Fibroblast of lung (primary cell): ENCODE measurements at regions not wholly inside any gene's neighbourhood (a gene's known extent, or its start where the extent isn't known, plus 50 kb on each side); places are given as distances from the start of the nearest gene placed in this dataset.
A peak's percentile ranks its signal among the peaks of the same experiment; 100 is the strongest.

Experiments used
- DNase-seq, 2 donors: peaks; one replicate each; pipeline versions ENCODE4 v3.0.0 to v3.0.0-alpha.2; 2010; ENCODE audit warnings: low read depth in 2 of 2
- H2AFZ ChIP-seq: 2 replicates; pipeline ENCODE4 v1.5.1; 2012; ENCODE audit warnings: low read length, control low read depth, inconsistent platforms
- H3K27ac ChIP-seq: 2 replicates; pipeline ENCODE4 v1.5.1; 2011; ENCODE audit warnings: low read length, control low read depth; ENCODE audit not compliant: insufficient read depth
- H3K27me3 ChIP-seq: 2 replicates; pipeline ENCODE4 v1.5.1; 2011; ENCODE audit warnings: mild to moderate bottlenecking, low read length; ENCODE audit not compliant: control insufficient read depth, insufficient read depth
- H3K36me3 ChIP-seq: 2 replicates; pipeline ENCODE4 v1.5.1; 2011; ENCODE audit warnings: low read length; ENCODE audit not compliant: control insufficient read depth, insufficient read depth
- H3K4me1 ChIP-seq: 2 replicates; pipeline ENCODE4 v1.5.1; 2011; ENCODE audit warnings: low read length; ENCODE audit not compliant: control insufficient read depth, insufficient read depth; ENCODE audit errors: extremely low read depth
- H3K4me2 ChIP-seq: 2 replicates; pipeline ENCODE4 v1.5.1; 2011; ENCODE audit warnings: low read length, control low read depth; ENCODE audit not compliant: insufficient read depth; ENCODE audit errors: extremely low read depth
- H3K4me3 ChIP-seq, 4 experiments: fragments of 200-600 bp in 1 of 4; sonication (generic) in 1 of 4; replicated peaks in 1 of 4; 2 replicates each; pipeline ENCODE4 v1.5.1; 2011 to 2016; ENCODE audit warnings: low read length in 4 of 4, low read depth in 3 of 4, mild to moderate bottlenecking in 3 of 4, control low read depth in 2 of 4, inconsistent platforms in 1 of 4, mixed read lengths in 1 of 4; ENCODE audit not compliant: insufficient read depth in 1 of 4; ENCODE audit errors: control extremely low read depth in 1 of 4
- H3K79me2 ChIP-seq: 2 replicates; pipeline ENCODE4 v1.5.1; 2012; ENCODE audit warnings: mild to moderate bottlenecking, low read length, inconsistent platforms; ENCODE audit not compliant: control insufficient read depth, insufficient read depth
- H3K9ac ChIP-seq: 2 replicates; pipeline ENCODE4 v1.5.1; 2011; ENCODE audit warnings: mild to moderate bottlenecking, low read length, control low read depth; ENCODE audit not compliant: insufficient read depth
- H3K9me3 ChIP-seq: 2 replicates; pipeline ENCODE4 v1.5.1; 2012; ENCODE audit warnings: low read depth, low read length; ENCODE audit not compliant: control insufficient read depth, insufficient read depth
- H4K20me1 ChIP-seq: 2 replicates; pipeline ENCODE4 v1.5.1; 2011; ENCODE audit warnings: low read length; ENCODE audit not compliant: control insufficient read depth, insufficient read depth; ENCODE audit errors: extremely low read depth
- EZH2 ChIP-seq: IDR thresholded peaks from 2 replicates; pipeline ENCODE4 v1.5.1; 2012; ENCODE audit warnings: low read length, control low read depth, mild to moderate bottlenecking; ENCODE audit errors: missing control alignments
- TF ChIP-seq, protein P1 (sequence below), 2 donors: IDR thresholded peaks in 1 of 2; conservative IDR thresholded peaks in 1 of 2; 1 replicate in 1 of 2; 2 replicates in 1 of 2; pipeline ENCODE4 v1.5.1; 2011 to 2012; ENCODE audit warnings: low read length in 2 of 2, control low read depth in 1 of 2, inconsistent platforms in 1 of 2, low read depth in 1 of 2, mild to moderate bottlenecking in 1 of 2

DNA sequence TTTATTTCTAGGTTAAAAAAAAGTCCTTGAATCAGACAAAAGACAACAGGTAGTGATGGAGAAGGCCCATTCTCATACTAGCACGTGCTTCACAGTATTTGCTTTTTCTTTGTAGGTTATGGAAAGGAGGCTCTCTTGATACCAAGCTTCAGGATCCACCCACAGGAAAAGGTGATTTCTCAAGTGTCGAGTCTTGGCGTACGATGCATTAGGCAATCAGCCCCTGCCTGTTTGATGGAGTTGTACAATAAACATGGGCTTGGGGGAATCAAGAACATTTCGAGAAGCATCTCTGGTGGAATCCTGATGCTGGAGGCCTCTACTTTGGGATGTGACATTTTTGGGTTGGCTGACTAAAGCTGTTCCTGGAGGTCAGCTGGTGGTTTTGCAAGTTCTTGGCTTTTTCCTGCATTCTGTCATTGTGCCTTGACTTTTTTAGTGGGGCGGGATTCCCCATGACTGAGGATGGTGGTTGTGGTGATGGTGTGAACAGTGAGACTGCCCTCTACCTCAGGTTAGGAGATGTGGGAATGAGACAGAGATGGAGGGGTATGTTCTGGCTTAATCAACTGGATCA lies 231.5 kb upstream of the SPRED2 start:
- Histone ChIP-seq H4K20me1 (no peaks in the 10 kb centered on the region), H3K79me2 (no peaks in the 10 kb centered on the region), H3K4me3 (no peak overlapping the region), H3K9me3 (no peaks in the 10 kb centered on the region), H3K9ac (no peak overlapping the region), H3K36me3 (no peaks in the 10 kb centered on the region), H2AFZ (no peak overlapping the region), H3K4me2 (no peak overlapping the region), H3K4me1 (peaks cover 2% of the 10 kb centered on the region), H3K27me3 (no peaks in the 10 kb centered on the region), H3K27ac (no peak overlapping the region)
- TF ChIP-seq, protein P1, sequence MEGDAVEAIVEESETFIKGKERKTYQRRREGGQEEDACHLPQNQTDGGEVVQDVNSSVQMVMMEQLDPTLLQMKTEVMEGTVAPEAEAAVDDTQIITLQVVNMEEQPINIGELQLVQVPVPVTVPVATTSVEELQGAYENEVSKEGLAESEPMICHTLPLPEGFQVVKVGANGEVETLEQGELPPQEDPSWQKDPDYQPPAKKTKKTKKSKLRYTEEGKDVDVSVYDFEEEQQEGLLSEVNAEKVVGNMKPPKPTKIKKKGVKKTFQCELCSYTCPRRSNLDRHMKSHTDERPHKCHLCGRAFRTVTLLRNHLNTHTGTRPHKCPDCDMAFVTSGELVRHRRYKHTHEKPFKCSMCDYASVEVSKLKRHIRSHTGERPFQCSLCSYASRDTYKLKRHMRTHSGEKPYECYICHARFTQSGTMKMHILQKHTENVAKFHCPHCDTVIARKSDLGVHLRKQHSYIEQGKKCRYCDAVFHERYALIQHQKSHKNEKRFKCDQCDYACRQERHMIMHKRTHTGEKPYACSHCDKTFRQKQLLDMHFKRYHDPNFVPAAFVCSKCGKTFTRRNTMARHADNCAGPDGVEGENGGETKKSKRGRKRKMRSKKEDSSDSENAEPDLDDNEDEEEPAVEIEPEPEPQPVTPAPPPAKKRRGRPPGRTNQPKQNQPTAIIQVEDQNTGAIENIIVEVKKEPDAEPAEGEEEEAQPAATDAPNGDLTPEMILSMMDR (conservative IDR thresholded peaks at IDR 0.05 in 1 of 2, IDR thresholded peaks at IDR 0.05 in 1 of 2; ENCODE audit: low read depth in 1 of 2, low read length in 2 of 2): no peak
- no peak for TF ChIP-seq EZH2
- DNase-seq: peak; percentile 18 to 91

DNA sequence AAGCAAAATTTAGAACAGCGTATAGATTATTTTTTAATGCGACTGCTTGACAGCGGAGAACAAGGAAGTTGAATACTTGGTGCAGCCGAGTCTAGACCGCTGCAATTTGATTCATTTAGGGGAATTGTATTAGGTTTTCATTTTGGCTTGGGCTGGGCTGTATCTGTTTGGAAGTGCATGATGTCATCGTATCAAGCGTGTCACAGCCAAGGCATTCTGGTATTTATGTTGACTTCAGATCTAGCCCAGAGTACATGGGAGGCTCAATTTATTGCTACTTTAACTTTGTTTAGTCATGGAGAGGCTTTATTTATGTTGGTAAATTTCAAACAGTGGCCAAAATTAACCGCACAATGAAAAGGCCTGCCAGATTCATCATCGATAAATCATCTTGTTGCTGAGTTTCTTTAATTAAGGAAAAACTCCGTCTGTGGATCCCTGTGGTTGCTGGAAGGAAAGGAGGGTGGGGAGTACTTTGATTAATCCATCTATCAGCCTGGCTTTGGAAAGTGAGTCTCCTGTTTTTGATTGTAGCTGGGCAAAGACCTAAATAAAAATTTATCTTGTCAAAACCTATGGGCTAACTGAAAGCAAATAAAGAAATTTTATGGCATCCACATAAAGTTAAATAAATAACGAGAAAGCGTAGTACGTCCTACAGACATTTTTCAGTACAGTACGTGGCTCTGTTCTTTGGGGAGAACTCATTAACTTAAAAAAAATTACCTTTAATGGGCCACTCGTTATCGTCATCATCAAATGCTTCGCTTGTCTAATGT lies 230.4 kb upstream of the SPRED2 start:
- DNase-seq: peak; percentile 98 to 99
- peaks cover 2% of the 10 kb centered on the region for H3K4me1 ChIP-seq
- H3K36me3 ChIP-seq: no peaks in the 10 kb centered on the region
- TF ChIP-seq, protein P1 (conservative IDR thresholded peaks at IDR 0.05 in 1 of 2, IDR thresholded peaks at IDR 0.05 in 1 of 2; ENCODE audit: low read depth in 1 of 2, low read length in 2 of 2): no peak
- TF ChIP-seq EZH2: no peak
- H3K9me3 ChIP-seq: no peaks in the 10 kb centered on the region
- peak overlapping the region in 3 of 4 experiments; percentile 1 to 46 (median 38) for H3K4me3 ChIP-seq
- H3K79me2 ChIP-seq: no peaks in the 10 kb centered on the region
- H2AFZ ChIP-seq: no peak overlapping the region
- H3K27ac ChIP-seq: no peak overlapping the region
- H3K9ac ChIP-seq: no peak overlapping the region
- H3K4me2 ChIP-seq: peak overlapping the region; percentile 75
- H4K20me1 ChIP-seq: no peaks in the 10 kb centered on the region
- no peaks in the 10 kb centered on the region for H3K27me3 ChIP-seq

DNA sequence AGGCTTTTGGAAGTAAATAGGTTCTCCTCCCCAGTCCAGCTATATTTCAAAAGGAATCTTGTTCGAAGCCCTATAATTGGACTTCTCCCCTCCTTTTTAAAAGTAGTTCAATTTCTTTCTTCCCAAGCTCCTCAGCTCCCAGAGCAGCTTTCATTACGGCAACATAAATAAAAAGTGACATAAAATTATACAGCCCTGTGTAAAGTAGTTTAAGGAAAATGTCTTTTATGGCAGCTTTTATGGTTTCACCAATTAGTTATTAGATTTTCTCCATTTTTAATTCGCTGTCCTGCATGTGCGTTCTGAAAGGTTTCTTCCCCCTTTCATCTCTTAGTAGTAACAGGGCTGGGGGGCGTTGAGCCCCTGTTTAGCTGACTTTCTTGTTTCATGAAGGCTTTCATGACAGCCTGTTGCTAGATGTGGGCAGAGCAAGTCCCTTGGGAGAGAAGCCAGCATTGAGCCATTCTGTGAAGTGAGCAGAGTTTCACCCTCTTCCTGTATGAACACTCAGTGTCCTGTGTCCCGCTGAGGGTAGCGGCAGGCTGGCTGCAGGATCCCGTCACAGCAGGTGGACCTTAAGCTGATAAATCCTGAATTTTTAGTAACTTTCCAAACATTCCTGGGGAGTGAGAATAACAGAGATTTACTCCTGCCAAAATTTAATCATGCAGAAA lies 229.7 kb upstream of the SPRED2 start:
- Histone ChIP-seq H3K9me3 (no peaks in the 10 kb centered on the region), H3K4me3 (peak overlapping the region in 3 of 4 experiments; percentile 1 to 46 (median 38)), H3K36me3 (no peaks in the 10 kb centered on the region), H3K9ac (no peak overlapping the region), H3K27ac (no peak overlapping the region), H3K79me2 (no peaks in the 10 kb centered on the region), H3K27me3 (no peaks in the 10 kb centered on the region), H3K4me2 (peak overlapping the region; percentile 75), H2AFZ (no peak overlapping the region), H4K20me1 (no peaks in the 10 kb centered on the region), H3K4me1 (peaks cover 2% of the 10 kb centered on the region)
- peak in 1 of 2 donors; percentile 31 for DNase-seq
- no peak for TF ChIP-seq EZH2
- TF ChIP-seq, protein P1 (conservative IDR thresholded peaks at IDR 0.05 in 1 of 2, IDR thresholded peaks at IDR 0.05 in 1 of 2; ENCODE audit: low read depth in 1 of 2, low read length in 2 of 2): no peak
